Cerebellar cortex (tissue), 1 donor: ENCODE measurements at regions not wholly inside any gene's neighbourhood (a gene's known extent, or its start where the extent isn't known, plus 50 kb on each side); places are given as distances from the start of the nearest gene placed in this dataset.

Experiments used
- DNase-seq: peaks from one replicate; pipeline ENCODE4 v3.0.0-alpha.2; 2015; ENCODE audit warnings: low spot score

GRCh38 chr10:7027913-7028808 is 382.7 kb downstream of the SFMBT2 start:
- no peak for DNase-seq

- DNase-seq = no peak
These were observed 383.5 kb downstream of the SFMBT2 start for GRCh38 chr10:7027237-7027912.

DNA sequence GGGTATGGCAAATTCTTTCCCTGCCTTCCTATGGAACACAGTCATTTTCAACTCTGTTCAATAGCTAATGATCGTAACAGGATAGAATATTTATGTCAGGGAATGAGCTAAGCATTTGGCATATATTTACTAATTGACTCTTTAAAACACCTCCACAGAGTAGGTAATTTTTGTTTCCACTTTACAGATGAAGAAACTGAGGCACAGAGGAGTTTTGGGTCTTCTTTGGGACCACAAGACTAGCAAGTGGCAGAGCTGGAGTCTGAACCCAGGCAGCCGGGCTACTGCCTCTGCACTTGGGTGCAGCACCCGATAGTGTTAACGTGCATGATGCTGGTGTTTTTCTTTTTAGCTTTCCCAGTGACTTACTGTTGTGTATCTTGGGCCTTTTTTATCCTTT is 384.0 kb downstream of the SFMBT2 start:
- DNase-seq = no peak

GRCh38 chr10:7025296-7025695 is 385.5 kb downstream of the SFMBT2 start:
- DNase-seq = no peak

- DNase-seq = no peak
These were observed 395.4 kb downstream of the SFMBT2 start for GRCh38 chr10:7015457-7015856.

- no peak for DNase-seq
These were observed 396.1 kb downstream of the SFMBT2 start for GRCh38 chr10:7014721-7015120.

DNA sequence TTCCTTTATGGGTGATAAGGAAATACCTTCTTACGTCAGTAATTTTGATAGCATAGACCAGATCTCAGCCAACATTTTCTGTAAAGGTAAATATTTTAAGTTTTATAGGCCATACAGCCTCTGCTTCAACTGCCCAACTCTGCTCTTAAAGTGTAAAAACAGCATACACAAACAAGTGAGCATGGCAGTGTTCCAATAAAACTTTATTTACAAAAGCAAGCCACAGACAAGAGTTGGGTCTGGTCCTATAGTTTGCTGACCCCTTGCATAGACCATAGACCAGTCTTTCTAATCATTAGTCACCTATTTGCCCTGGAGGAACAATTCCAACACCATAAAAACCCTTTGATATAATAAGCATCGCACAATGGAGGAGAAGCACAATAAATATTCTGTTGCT is 398.8 kb downstream of the SFMBT2 start:
- DNase-seq = no peak

GRCh38 chr10:7008645-7009044 is 402.2 kb downstream of the SFMBT2 start:
- DNase-seq = no peak

GRCh38 chr10:7007600-7008190 is 403.1 kb downstream of the SFMBT2 start:
- no peak for DNase-seq

DNA sequence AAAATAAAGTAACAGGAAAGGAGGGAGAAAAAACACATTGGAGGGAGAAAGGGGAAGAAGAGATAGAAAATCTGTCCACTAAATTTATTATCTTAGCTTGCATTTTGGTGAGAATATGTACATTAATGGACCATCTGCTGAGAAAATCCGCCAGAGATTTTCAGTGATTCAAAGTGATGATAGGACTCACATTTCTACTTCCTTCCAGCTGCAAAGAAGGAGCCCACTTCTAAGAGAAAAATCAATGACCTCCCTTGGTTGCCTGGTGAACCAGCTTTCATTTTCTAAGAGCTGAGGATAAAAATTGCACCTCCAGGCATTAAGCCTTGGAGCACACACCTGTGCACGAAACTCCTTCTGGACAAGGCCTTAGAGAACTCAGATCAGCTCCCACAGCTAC is 404.3 kb downstream of the SFMBT2 start:
- DNase-seq = no peak

GRCh38 chr10:7003831-7004395 is 406.9 kb downstream of the SFMBT2 start:
- no peak for DNase-seq

DNA sequence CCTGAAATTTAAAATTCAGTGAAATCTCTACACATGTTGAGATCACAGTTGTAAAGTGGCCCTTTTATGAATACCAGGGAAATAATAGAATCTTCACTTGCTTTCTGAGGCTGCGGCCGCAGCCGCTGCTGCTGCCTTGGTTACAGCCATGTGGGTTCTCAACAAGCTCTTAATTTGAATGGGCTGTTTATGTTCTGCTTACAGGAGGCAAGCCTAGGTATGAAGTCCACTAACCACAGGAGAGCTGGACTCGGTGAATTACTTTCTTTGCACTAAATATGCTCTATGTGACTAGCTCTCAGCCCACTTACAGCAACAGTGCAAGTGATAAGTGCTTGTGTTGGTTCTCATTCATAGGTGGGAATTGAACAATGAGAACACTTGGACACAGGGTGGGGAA is 410.8 kb downstream of the SFMBT2 start:
- no peak for DNase-seq

DNA sequence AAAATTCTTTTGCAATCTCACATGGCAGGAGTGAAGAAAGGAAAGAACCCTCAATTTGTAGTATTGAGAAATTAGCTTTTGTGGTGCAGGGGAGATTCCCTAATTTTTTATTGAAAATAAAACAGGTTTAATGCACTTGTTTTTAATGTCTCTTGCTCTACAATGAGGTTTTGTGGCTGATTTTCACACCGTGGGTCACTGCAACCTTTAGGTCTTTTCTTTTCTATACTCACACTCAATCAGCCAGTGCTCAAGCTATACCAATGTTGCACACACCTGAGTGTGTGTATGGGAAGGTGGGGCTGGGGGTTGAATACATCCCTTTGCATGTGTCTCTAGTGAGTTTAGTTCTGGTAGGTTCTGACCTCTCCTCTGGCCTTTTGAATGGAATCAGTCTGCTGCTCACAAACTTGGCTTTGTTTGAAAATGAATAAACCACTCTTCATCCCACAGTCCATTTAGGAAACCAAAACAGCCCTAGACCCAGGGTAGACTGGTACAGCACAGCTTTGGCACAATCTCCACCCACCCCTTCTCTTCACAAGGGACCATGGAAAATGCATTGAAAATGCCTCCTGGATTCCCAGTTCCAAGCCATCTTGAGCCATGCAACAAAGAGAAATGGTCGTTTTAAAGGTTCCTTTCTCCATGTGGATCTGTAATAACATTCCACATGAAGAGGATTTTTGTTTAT is 411.5 kb downstream of the SFMBT2 start:
- DNase-seq = no peak

DNA sequence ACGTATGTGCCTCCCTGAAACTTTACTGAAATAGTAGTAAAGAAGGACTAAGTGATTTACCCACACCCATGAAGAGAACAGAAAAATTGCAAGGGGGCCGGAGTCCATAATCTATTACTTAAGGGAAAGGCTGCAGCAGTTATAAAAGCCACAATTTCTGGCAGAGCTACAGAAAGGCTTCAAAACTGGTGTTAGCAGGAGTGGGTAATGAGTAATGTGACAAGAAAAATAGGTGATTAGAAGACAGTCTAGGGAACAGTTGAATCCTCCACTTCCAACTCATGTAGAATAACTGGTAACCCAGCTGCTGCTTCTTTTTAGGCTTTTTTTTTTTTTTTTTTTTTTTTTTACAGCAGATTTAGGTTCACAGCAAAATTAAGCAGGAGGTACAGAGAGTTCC is 413.3 kb downstream of the SFMBT2 start:
- no peak for DNase-seq

GRCh38 chr10:6996431-6996830 is 414.4 kb downstream of the SFMBT2 start:
- no peak for DNase-seq

- no peak for DNase-seq
These were observed 415.0 kb downstream of the SFMBT2 start for GRCh38 chr10:6995831-6996230.

DNA sequence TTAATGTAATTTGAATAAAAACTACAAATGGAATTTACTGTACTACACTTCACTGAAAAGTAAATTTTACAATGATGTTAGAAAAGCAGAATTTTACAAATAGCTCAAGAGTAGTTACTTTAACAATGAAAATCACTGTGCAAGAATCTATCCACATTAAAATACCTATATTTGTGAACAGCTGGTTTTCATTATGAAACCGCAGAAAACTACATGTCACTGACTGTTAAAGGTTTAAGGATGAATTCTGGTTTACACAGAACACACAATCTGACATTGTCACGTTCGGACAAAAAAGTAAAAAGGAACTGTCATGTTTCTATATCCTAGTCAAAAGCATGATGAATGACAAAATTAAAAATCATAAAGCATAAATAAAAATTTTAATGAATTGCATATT is 415.3 kb upstream of the PRKCQ start:
- DNase-seq = no peak

DNA sequence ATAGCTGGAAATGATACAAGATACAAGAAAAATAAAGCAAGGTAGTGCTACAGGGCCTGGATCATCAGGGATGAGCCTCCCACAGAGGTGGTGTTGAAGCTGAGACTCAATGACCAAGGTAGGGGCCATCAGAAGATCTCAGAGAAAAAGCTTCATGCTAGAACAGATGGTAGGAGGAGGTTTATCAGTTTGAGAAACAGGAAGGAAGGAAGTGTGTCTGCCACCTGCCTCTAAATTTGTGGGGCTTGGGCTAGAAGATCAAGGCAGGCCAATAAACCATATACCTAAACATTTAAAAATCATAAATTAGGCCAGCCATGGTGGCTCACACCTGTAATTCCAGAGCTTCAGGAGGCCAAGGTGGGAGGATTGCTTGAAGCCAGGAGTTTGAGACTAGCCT is 410.8 kb upstream of the PRKCQ start:
- no peak for DNase-seq

DNA sequence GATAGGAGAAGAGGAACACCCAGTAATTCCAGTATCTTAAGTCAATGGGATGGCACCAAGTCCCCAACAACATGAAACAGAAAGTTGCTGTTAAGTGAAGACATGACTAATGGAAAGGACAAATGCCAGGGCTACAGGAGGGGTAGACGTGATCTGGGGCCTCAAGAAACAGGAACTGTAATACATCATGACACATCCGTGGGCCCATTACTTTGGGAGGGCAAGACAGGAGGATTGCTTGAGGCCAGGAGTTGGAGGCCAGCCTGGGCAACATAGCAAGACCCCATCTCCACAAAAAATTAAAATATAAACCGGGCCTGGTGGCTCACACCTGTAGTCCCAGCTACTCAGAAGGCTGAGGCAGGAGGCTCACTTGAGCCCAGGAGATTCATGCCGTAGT is 408.6 kb upstream of the PRKCQ start:
- no peak for DNase-seq

DNA sequence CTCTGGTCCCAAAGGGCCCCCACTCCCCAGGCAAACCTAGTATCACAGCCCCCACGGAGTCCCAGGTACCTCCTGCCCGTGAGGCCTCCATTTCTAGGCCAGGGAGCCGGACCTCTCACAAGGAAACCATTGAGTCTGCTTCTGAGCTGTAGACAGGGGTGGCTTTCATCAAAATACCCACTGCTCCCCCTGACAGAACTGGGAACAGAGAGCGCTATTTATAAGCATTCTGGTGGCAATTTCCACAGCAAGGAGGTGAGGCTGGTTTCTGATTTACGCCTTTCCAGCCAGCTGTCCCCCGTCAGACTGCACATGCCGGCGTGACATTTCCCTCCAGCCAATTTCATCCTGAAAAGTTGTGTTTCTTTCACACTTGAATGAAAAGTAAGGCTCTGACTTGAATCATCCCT is 407.5 kb upstream of the PRKCQ start:
- peak; percentile 4 for DNase-seq

GRCh38 chr10:6986927-6987326 is 406.9 kb upstream of the PRKCQ start:
- no peak for DNase-seq

DNA sequence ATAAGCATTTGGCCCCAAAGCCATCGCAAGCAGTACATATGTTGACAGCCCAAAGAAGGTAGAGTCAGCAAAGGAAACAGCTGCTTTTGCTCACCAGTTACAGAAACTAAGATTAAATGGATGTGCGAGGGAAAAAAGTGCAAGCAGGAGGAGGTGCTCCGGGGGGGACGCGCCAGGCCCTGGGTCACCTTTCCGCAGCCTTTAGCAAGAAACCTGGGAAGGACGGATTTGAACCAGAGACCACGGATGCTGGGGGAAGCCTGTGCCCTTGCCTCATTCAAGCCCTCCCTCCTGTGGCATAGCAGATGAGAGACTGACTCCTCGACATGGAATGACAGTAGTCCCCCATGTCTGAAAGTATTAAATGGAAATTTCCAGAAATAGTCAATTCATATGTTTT is 405.6 kb upstream of the PRKCQ start:
- DNase-seq = no peak
